SK-N-SH treated with all-trans-retinoic acid at 6 μM for 48 hours (cell line): ENCODE measurements at regions not wholly inside any gene's neighbourhood (a gene's known extent, or its start where the extent isn't known, plus 50 kb on each side); places are given as distances from the start of the nearest gene placed in this dataset.

Experiments used
- CSDC2 ChIP-seq: fragments of 250-450 bp; sonication (Bioruptor Pico); IDR thresholded peaks from 2 replicates; pipeline ENCODE4 v1.5.0; 2020; ENCODE audit warnings: mild to moderate bottlenecking, moderate library complexity
- TCF4 ChIP-seq: fragments of 250-450 bp; sonication (Bioruptor Pico); IDR thresholded peaks from 2 replicates; pipeline ENCODE4 v1.8.0; 2021; ENCODE audit warnings: mild to moderate bottlenecking, moderate library complexity, borderline replicate concordance
- ZNF565 ChIP-seq: fragments of 450-650 bp; formaldehyde crosslinking; conservative IDR thresholded peaks from 2 replicates; pipeline ENCODE4 v1.5.0; 2020; ENCODE audit warnings: low read depth, mild to moderate bottlenecking, moderate library complexity
- TF ChIP-seq, protein P1 (sequence below): fragments of 250-450 bp; sonication (Bioruptor Pico); IDR thresholded peaks from 2 replicates; pipeline ENCODE4 v1.8.0; 2020; ENCODE audit warnings: mild to moderate bottlenecking, moderate library complexity, borderline replicate concordance

- TF ChIP-seq ZNF565 (no peak), TCF4 (CRISPR knock-in tag) (no peak), CSDC2 (no peak)
- TF ChIP-seq, protein P1, sequence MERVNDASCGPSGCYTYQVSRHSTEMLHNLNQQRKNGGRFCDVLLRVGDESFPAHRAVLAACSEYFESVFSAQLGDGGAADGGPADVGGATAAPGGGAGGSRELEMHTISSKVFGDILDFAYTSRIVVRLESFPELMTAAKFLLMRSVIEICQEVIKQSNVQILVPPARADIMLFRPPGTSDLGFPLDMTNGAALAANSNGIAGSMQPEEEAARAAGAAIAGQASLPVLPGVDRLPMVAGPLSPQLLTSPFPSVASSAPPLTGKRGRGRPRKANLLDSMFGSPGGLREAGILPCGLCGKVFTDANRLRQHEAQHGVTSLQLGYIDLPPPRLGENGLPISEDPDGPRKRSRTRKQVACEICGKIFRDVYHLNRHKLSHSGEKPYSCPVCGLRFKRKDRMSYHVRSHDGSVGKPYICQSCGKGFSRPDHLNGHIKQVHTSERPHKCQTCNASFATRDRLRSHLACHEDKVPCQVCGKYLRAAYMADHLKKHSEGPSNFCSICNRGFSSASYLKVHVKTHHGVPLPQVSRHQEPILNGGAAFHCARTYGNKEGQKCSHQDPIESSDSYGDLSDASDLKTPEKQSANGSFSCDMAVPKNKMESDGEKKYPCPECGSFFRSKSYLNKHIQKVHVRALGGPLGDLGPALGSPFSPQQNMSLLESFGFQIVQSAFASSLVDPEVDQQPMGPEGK (CRISPR knock-in tag), result no peak
Measured at GRCh38 chr3:13143381-13144004, 70.3 kb upstream of the IQSEC1 start.
